Naive thymus-derived CD8-positive, alpha-beta T cell (primary cell): ENCODE measurements at regions not wholly inside any gene's neighbourhood (a gene's known extent, or its start where the extent isn't known, plus 50 kb on each side); places are given as distances from the start of the nearest gene placed in this dataset.
"Not testable (repeated sequence)": the region's sequence is repeated elsewhere in the genome, so short reads cannot be mapped to it uniquely, and the experiment has no call there.

ENCODE experiments used
- ATAC-seq, 2 donors: fragments of 150-1000 bp; cut with Tn5 transposase in 1 of 2; sonication (Bioruptor Pico), chemical (Tn5 transposase) in 1 of 2; 1 replicate in 1 of 2; 2 replicates in 1 of 2; pipeline ENCODE4 v1.10.0; 2021; ENCODE audit warnings: mild to moderate bottlenecking in 2 of 2, moderate library complexity in 2 of 2
- POLR2A ChIA-PET: fragments of 350-600 bp; sonication (Branson Sonifier 250); formaldehyde crosslinking; loops from one replicate; lab custom pipeline; 2021; ENCODE audit warnings: antibody characterized with exemption; lab: Charles Lee
- DNase-seq, 10 donors: peaks; one replicate each; pipeline versions ENCODE4 v3.0.0 to v3.0.0-alpha.2; 2020 to 2022
- H3K27ac Mint-ChIP-seq, 10 donors: one replicate each; pipeline ENCODE4 v1.8.0; 2020 to 2022; ENCODE audit warnings: mild to moderate bottlenecking in 10 of 10, mixed read lengths in 10 of 10, moderate library complexity in 4 of 10, inconsistent platforms in 1 of 10
- H3K27me3 Mint-ChIP-seq, 5 donors: one replicate each; pipeline ENCODE4 v1.8.0; 2021 to 2022; ENCODE audit warnings: mixed read lengths in 5 of 5
- H3K36me3 Mint-ChIP-seq, 3 donors: one replicate each; pipeline ENCODE4 v1.8.0; 2020 to 2022; ENCODE audit warnings: mixed read lengths in 3 of 3, mild to moderate bottlenecking in 2 of 3, inconsistent platforms in 1 of 3
- H3K4me1 Mint-ChIP-seq, 4 donors: one replicate each; pipeline ENCODE4 v1.8.0; 2021 to 2022; ENCODE audit warnings: mixed read lengths in 4 of 4
- H3K4me3 Mint-ChIP-seq, 10 donors: one replicate each; pipeline ENCODE4 v1.8.0; 2020 to 2022; ENCODE audit warnings: mild to moderate bottlenecking in 10 of 10, mixed read lengths in 10 of 10, moderate library complexity in 6 of 10, inconsistent platforms in 1 of 10
- H3K9me3 Mint-ChIP-seq, 9 donors: one replicate each; pipeline ENCODE4 v1.8.0; 2020 to 2022; ENCODE audit warnings: mixed read lengths in 9 of 9, mild to moderate bottlenecking in 3 of 9, inconsistent platforms in 1 of 9, moderate library complexity in 1 of 9

GRCh38 chr2:12619975-12620374, 96.8 kb upstream of the TRIB2 start:
- ATAC-seq (no peak), DNase-seq (no peak)
- no peaks in the 10 kb centered on the region for H3K27me3 Mint-ChIP-seq
- H3K4me1 Mint-ChIP-seq = peaks cover 4 to 12% (median 7%) of the 10 kb centered on the region in 4 donors
- H3K9me3 Mint-ChIP-seq = no peaks in the 10 kb centered on the region
- POLR2A ChIA-PET = no interaction called here
- H3K36me3 Mint-ChIP-seq = no peaks in the 10 kb centered on the region
- H3K4me3 Mint-ChIP-seq = no peak overlapping the region
- H3K27ac Mint-ChIP-seq = peak overlapping the region in 1 of 10 donors; percentile 12

DNA sequence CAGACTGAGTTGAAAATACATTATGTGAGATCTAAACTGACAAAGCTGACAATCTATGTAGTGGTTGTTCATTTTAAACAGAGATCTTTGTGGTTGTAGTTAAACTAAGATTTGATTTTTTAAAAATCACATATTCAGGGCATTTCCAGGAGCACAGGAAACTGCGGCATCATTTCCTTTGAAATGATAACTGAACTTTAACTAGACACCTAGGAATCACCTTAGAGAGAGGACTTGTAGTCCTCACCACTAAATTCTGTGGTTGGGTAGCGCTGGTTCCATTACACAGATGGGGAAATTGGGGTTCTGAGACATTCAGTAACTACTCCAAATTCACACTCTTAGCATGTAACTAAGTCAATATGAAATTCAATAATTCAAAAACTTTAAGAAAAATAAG, 96.0 kb upstream of the TRIB2 start:
- no peaks in the 10 kb centered on the region for H3K27me3 Mint-ChIP-seq
- no peaks in the 10 kb centered on the region for H3K9me3 Mint-ChIP-seq
- no peak overlapping the region for H3K4me3 Mint-ChIP-seq
- no peak overlapping the region for H3K27ac Mint-ChIP-seq
- ATAC-seq (no peak), DNase-seq (no peak)
- POLR2A ChIA-PET = no interaction called here
- H3K4me1 Mint-ChIP-seq = peaks cover 11 to 20% (median 13%) of the 10 kb centered on the region in 4 donors
- H3K36me3 Mint-ChIP-seq = no peaks in the 10 kb centered on the region

GRCh38 chr2:12623051-12623450, 93.7 kb upstream of the TRIB2 start:
- POLR2A ChIA-PET = no interaction called here
- DNase-seq (no peak), ATAC-seq (no peak)
- Mint-ChIP-seq H3K9me3 (no peaks in the 10 kb centered on the region), H3K4me1 (peaks cover 10 to 17% (median 14%) of the 10 kb centered on the region in 4 donors), H3K4me3 (no peak overlapping the region), H3K36me3 (no peaks in the 10 kb centered on the region), H3K27ac (no peak overlapping the region), H3K27me3 (no peaks in the 10 kb centered on the region)

GRCh38 chr2:12624384-12624783, 92.4 kb upstream of the TRIB2 start:
- H3K36me3 Mint-ChIP-seq = no peaks in the 10 kb centered on the region
- no peaks in the 10 kb centered on the region for H3K27me3 Mint-ChIP-seq
- no peak overlapping the region for H3K4me3 Mint-ChIP-seq
- H3K9me3 Mint-ChIP-seq = no peaks in the 10 kb centered on the region
- H3K27ac Mint-ChIP-seq = peak overlapping the region in 2 of 10 donors; percentile 43 to 60
- peaks cover 10 to 18% (median 14%) of the 10 kb centered on the region in 4 donors for H3K4me1 Mint-ChIP-seq
- POLR2A ChIA-PET = interaction anchor here (0.9 kb wide), 1 partner anchor 14 kb away, joined by 3 read pairs; no protein-coding TSS in a partner anchor
- ATAC-seq (no peak), DNase-seq (no peak)

DNA sequence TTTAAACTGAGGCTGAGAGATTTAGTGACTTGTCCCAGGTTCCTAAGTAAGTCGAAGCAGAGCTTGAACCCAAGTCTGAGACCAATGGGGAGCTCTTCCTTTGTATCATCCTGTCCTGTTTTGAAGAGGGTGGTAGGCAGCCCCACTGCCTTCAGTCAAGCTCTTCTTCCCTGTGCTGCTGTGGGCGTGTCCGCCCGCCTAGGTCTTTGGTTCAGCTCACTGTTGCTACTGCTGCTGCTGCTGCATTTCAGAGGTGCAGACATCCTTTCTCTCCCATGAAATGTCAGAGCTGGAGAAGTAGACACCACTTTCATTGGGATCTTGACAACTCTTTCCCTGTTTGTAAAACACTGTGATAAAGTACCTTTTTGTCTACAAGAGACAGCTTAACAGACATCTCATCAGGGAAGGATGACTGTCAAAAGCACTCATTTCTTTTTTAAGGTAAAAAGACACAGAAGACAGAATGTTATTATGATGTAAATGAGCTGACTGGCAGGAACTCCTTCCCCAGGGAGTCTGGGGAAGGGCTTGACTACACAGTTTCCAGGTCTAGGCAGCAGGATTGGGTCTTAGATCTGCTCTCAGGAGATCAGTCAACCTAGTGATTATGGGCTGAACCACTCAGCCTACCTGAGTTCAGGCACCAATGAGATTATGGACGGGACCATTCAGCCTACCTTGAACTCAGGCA, 91.7 kb upstream of the TRIB2 start:
- Mint-ChIP-seq H3K4me1 (peaks cover 10 to 16% (median 13%) of the 10 kb centered on the region in 4 donors), H3K36me3 (no peaks in the 10 kb centered on the region), H3K27ac (peak overlapping the region in 7 of 10 donors; percentile 3 to 66 (median 39)), H3K9me3 (no peaks in the 10 kb centered on the region), H3K27me3 (no peaks in the 10 kb centered on the region), H3K4me3 (no peak overlapping the region)
- ATAC-seq (no peak), DNase-seq (no peak)
- POLR2A ChIA-PET = interaction anchor here (0.9 kb wide), 1 partner anchor 15 kb away, joined by 3 read pairs; no protein-coding TSS in a partner anchor

- POLR2A ChIA-PET, H3K36me3 Mint-ChIP-seq, H3K9me3 Mint-ChIP-seq, ATAC-seq, H3K27me3 Mint-ChIP-seq, H3K4me3 Mint-ChIP-seq, DNase-seq, H3K27ac Mint-ChIP-seq: not testable (repeated sequence)
- H3K4me1 Mint-ChIP-seq = peaks cover 12 to 20% (median 17%) of the 10 kb centered on the region in 4 donors
Observed at GRCh38 chr2:12628541-12628940, 88.2 kb upstream of the TRIB2 start.

DNA sequence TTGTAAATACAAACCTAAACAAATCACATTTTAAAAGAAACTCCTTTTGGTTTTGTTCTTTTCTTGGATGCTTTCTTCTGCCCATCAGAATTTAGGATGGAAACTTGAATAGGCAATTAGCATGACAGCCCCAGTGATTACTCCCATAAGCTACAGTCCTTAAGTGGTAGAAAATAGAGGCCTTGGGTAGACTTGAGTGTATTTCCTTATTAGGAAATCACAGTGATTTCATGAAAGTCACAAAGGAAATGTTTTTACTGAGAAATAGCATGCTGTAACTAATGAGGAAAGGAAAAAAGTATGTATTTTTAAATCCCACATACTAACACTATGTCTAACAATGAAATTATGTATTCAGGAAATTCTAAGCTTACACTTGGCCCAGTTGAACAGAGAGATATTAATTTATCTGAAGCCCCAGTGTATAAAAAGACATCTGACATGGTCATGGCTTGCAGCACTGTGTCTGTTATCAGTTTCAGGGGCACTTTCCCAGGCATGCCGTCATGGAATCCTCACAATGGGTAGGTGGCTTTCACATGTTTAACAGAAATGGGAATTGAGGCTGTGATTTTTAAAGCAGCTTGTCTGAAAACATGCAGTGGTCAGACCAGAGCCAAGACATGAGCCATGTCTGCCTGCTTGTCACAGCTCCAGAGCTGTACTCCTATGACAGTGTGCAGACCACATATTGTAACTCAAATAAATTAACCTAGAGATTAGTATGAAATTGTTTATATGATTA, 79.7 kb upstream of the TRIB2 start:
- DNase-seq (no peak), ATAC-seq (no peak)
- POLR2A ChIA-PET = no interaction called here
- H3K4me1 Mint-ChIP-seq = peaks cover 18 to 20% (median 20%) of the 10 kb centered on the region in 4 donors
- no peaks in the 10 kb centered on the region for H3K36me3 Mint-ChIP-seq
- no peak overlapping the region for H3K4me3 Mint-ChIP-seq
- H3K27ac Mint-ChIP-seq = no peak overlapping the region
- peaks cover 0 to 9% (median 0%) of the 10 kb centered on the region in 5 donors for H3K27me3 Mint-ChIP-seq
- peaks cover 0 to 2% (median 0%) of the 10 kb centered on the region in 9 donors for H3K9me3 Mint-ChIP-seq

DNA sequence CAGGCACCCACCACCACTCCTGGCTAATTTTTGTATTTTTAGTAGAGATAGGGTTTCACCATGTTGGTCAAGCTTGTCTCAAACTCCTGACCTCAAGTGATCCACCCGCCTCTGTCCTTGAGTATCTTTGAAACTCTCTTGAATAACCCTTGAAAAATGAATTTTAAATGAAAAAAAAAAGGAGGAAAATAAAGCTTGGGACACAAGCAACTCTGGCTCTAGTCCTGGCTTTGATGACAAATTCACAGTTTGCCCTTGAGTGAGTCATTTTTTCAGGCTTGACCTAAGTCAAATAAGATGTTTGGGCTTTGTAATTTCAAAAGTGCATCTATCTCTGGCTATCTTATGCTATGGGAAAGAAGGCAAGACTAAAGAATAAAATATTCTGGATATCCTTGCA, 79.0 kb upstream of the TRIB2 start:
- ATAC-seq (no peak), DNase-seq (no peak)
- Mint-ChIP-seq H3K4me1 (peaks cover 18 to 20% (median 20%) of the 10 kb centered on the region in 4 donors), H3K27ac (no peak overlapping the region), H3K9me3 (peaks cover 0 to 2% (median 0%) of the 10 kb centered on the region in 9 donors), H3K36me3 (no peaks in the 10 kb centered on the region), H3K4me3 (no peak overlapping the region), H3K27me3 (peaks cover 0 to 9% (median 0%) of the 10 kb centered on the region in 5 donors)
- POLR2A ChIA-PET = no interaction called here

DNA sequence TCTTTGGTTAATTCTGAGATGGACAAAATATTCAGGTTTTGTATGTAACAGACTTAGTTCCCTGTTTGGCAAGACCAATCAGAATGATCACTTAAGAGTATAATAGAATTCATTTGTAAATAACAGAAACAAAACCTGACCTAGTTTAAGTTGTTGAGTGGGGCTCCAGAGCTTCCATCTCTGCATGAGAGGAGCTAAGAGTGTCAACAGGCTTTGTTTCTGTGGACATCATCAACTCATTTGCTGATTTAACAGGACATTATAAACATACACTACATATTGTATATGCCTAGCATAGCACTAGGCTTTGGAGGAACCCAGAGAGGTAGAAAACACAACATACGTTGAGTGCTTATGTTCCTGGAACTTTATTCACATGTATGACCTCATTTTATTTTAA, 75.3 kb upstream of the TRIB2 start:
- Mint-ChIP-seq H3K36me3 (peaks cover 0 to 8% (median 3%) of the 10 kb centered on the region in 3 donors), H3K4me1 (peaks cover 8 to 19% (median 9%) of the 10 kb centered on the region in 4 donors), H3K4me3 (no peak overlapping the region), H3K27ac (peak overlapping the region in 2 of 10 donors; percentile 30 to 34), H3K9me3 (peaks cover 0 to 9% (median 2%) of the 10 kb centered on the region in 9 donors), H3K27me3 (peaks cover 0 to 9% (median 0%) of the 10 kb centered on the region in 5 donors)
- DNase-seq (no peak), ATAC-seq (no peak)
- POLR2A ChIA-PET = no interaction called here

DNA sequence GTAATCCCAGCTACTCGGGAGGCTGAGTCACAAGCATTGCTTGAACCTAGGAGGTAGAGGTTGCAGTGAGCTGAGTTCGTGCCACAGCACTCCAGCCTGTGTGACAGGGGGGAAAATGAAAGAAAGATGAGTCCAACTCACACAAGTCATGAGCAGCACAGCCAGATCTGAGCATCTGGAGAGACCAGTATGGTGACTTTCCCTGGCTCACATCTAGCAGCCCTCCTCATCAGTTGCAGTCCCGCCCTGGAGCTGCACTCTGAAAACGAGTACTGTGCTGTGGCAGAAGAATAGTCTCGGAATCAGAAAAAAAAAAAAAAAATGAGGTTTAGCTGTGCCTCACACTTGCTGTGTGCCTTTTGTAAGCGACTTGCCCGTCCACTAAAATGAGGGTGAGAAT, 74.4 kb upstream of the TRIB2 start:
- Mint-ChIP-seq H3K4me3 (no peak overlapping the region), H3K27ac (peak overlapping the region in 1 of 10 donors; percentile 34), H3K36me3 (peaks cover 0 to 9% (median 8%) of the 10 kb centered on the region in 3 donors), H3K4me1 (peaks cover 0 to 11% (median 4%) of the 10 kb centered on the region in 4 donors), H3K27me3 (peaks cover 0 to 9% (median 0%) of the 10 kb centered on the region in 5 donors), H3K9me3 (peaks cover 0 to 15% (median 7%) of the 10 kb centered on the region in 9 donors)
- no peak for DNase-seq
- no peak for ATAC-seq
- POLR2A ChIA-PET = interaction anchor here (0.7 kb wide), 1 partner anchor 137 kb away, joined by 3 read pairs; no protein-coding TSS in a partner anchor

GRCh38 chr2:12642859-12643258, 73.9 kb upstream of the TRIB2 start:
- DNase-seq (no peak), ATAC-seq (no peak)
- Mint-ChIP-seq H3K4me3 (no peak overlapping the region), H3K9me3 (peaks cover 0 to 15% (median 9%) of the 10 kb centered on the region in 9 donors), H3K36me3 (peaks cover 0 to 9% (median 8%) of the 10 kb centered on the region in 3 donors), H3K27me3 (peaks cover 0 to 9% (median 0%) of the 10 kb centered on the region in 5 donors), H3K27ac (peak overlapping the region in 1 of 10 donors; percentile 46), H3K4me1 (peaks cover 0 to 11% (median 4%) of the 10 kb centered on the region in 4 donors)
- POLR2A ChIA-PET = interaction anchor here (0.7 kb wide), 1 partner anchor 137 kb away, joined by 3 read pairs; no protein-coding TSS in a partner anchor

DNA sequence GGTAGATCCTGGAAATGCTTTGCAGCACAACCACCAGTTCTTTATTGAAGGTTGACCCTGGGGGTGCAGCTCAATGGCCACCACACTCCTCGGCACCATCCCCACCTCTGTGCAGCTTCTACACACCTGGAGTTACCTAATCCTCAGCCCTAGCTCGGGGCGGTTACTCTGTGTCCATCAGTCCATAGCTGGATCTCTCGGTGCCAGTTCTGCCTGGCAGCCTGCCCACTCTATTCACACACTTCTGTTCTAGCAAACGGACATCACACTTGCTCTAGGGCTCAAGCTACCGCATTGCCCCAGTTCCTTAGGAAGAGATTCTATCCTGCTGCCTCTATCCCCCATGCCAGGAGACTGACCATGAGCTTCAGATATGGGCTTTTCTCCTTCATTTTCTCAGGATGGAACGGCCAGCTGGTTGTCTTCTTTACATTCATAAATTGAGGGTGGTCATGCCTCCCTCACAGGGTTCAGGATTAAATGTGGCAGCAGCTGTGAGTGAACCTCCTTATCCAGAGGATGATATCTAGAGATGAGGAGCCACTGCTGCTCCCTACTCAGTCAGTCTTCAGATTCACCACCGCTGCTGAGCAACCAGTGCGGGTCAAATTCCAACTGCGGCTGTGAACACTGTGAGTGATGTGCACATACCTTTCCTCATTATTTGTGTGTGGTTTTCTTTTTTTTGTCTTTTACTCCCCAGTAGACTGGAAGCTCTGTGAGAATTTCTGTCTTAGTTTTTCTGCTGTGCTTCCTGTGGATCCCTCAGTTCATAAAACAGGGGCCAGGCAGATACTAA, 66.9 kb upstream of the TRIB2 start:
- Mint-ChIP-seq H3K27me3 (peaks cover 0 to 6% (median 0%) of the 10 kb centered on the region in 5 donors), H3K4me3 (no peak overlapping the region), H3K9me3 (peaks cover 0 to 15% (median 9%) of the 10 kb centered on the region in 9 donors), H3K36me3 (peaks cover 0 to 8% (median 8%) of the 10 kb centered on the region in 3 donors), H3K4me1 (peaks cover 0 to 11% (median 2%) of the 10 kb centered on the region in 4 donors), H3K27ac (peak overlapping the region in 1 of 10 donors; percentile 41)
- no peak for ATAC-seq
- POLR2A ChIA-PET = no interaction called here
- DNase-seq = no peak
